GM21529 (cell line): ENCODE measurements at regions not wholly inside any gene's neighbourhood (a gene's known extent, or its start where the extent isn't known, plus 50 kb on each side); places are given as distances from the start of the nearest gene placed in this dataset.

Experiments used
- ATAC-seq: cut with Tn5 transposase; IDR thresholded peaks from one replicate; pipeline ENCODE4 v1.9.1; 2021; ENCODE audit not compliant: unreplicated experiment

DNA sequence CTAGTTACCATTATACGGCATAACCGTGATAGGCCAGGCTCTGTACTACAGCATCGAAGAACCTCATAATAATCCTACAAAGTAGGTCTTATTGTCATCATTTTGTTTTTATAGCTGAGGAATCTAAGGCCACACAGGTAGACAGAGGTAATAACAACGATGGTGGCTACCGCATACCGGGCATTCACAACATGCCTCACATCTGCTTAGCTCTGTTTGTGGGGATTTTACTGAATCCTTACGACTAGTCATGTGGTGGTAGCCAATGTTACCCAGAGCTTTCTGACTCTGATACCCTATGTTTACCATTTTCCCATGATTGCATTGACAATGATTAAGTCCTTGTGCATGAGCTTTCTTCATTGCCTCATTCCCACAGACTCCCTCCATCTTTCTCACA, 269.4 kb downstream of the TCF7L2 start:
- no peak for ATAC-seq

DNA sequence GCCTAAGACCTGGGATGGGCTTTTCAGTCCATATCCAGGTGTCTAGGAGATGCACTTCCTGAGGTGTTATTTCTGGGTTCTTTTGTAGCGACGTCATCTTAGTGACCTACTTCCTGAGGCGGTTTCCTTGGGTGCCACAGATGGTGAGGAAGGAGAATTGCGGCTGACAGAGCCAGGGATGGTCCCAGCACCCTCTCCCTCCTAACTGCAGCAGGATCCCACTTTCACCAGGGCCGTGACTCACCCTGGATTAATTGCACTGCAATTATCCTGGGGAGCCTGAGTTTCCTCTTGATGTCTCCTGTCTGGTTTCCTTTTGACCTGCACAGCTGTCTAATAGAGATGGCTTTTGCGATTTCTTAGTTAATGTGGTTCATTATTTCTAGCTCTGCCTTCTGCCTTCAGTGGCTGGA, 271.7 kb downstream of the TCF7L2 start:
- no peak for ATAC-seq

DNA sequence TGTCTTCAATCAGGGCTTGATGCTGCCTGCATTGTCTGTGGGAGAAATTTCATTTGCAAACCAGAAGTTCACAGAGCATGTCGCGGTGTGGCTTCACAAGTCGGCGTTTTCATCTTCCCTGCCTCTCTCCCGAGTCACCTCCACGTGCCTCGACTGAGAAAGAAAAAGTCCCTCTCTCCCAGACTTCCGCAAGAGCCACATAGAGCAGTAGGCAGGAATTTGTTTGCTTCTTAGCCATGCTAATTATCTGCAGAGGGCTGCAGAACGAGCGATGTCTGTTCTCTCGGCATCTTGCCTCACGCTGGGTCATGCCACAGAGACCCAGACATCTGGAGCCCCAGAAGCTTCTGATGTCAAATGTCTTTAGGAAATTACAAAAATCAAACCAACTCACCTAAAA, 272.2 kb downstream of the TCF7L2 start:
- no peak for ATAC-seq

DNA sequence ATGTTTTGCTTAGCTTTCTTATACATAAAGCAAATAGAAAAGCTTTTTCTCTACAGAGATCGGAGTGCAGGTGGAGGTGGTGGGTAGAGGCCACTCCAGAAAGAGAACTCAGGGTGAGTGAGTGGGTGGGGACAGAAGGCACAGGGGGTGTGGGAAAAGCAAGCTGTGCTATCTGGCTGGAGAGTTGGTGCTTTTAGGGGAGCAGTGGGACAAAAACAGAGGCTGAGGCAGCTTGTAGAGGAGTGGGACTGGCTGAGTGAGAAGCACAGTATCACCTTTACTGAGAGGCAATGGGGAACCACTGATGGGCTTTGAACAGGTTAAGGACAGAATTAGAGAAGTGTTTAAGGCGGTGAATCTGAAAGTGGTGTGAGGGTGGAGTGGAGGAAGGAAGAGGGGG, 275.3 kb downstream of the TCF7L2 start:
- ATAC-seq, result no peak

DNA sequence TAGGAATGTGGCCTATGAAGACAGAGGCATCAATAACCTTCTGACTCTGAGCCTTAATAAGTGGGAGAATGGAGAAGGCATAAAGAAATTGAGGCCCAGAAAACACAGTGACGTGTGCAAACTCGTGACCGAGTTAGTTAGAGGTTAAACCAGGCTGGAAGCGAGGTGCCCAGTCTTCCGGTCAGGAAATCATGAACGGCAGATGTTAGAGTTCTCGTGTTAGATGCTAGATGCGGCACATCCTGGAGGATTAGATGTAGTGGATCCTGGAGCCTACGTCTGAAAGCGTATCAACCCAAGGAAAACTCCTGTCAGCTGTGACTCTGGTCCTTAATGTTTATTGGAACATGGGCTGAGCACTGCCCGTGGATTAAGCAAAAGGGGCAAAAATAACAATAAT, 275.9 kb downstream of the TCF7L2 start:
- ATAC-seq, result no peak

DNA sequence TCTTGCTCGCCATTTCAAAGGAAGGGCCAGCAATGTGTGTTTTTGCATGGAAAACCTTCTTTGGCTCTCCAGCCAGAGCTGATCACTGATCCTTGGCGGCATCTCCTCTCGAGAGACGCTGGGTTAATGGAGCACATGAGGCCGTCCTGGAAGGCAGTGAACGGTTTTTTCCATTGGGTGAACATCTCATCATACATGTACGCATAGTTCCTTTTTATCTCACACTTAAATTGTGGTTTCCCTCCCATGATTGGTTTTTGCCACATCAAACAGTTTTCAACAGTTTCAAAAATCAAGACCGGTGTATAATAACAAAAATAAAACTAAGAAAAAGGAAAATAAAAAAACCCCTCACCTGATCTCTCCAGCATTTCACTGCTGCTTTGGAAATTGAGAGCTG, 276.4 kb downstream of the TCF7L2 start:
- ATAC-seq, result no peak

DNA sequence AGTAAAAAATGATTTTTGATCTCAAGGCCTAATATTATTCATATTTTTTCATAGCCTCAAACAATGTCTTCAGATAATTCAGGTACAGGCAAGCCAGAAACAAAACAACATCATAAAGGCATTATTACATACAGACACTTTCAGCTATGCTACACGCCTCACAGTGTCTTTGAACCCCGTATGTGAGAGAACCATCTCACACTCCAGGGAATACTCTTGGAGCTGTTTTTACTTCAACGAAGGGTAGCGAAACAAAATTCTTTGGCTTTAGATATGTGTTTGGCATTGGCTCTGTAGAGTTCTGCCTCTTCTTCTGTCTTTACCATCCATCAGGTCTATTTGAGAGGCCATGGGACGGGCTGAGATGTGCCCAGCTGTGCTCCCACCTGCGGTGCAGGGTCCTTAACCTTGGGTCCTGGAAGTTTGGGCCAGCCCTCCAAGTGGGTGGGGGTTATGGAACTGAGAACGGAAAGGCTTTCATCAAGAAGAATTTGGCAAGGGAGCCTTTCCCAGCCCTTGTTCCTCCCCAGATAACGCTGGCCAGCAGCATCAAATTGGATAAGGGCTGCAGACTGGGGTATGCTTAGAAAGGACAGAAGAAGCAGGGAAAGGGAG, 276.9 kb downstream of the TCF7L2 start:
- no peak for ATAC-seq

DNA sequence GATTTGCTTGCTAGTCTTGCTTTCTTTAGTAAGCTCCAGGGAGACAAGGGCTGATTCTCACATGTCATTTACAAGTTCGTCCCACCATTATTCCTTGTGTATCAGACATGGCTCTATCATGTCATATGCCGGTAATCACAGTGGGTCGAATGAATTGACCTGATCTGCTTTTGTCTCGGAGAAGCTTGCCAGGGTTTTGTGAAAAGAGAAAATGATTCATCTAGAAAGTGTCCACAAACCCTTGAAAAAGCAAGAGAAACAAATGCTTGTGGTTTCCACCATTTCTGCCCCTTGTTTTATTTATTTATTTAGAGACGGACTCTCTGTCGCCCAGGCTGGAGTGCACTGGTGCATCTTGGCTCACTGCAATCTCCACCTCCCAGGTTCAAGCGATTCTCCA, 278.5 kb downstream of the TCF7L2 start:
- no peak for ATAC-seq

DNA sequence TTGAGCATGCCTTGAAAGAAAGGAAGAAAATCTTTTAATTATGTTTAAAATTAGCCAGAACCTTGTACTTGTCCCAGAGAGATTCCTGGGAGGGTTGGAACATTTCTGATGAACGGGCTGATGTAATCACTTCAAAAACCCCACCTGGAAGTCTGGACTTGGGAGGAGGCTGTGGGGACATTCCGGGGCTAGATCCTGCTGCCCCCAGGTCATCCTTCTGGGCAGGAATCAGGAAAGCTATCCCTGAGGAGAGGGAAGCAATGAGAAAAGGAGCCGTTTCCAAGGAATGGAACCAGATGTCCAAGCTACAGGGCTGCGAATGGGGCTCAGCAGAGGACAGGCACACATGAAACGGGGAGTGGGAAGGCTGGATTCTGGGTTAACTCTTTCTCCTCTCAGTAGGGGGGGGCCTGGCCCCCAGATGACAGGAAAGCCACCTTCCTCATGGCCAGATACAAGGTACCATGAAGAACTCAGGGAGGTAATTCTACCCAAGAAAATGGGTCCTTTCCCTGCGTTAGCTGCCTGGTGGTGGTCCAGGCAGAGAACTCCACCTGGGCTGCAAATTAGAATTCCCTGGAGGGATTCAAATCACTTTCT, 280.1 kb downstream of the TCF7L2 start:
- ATAC-seq, result no peak

DNA sequence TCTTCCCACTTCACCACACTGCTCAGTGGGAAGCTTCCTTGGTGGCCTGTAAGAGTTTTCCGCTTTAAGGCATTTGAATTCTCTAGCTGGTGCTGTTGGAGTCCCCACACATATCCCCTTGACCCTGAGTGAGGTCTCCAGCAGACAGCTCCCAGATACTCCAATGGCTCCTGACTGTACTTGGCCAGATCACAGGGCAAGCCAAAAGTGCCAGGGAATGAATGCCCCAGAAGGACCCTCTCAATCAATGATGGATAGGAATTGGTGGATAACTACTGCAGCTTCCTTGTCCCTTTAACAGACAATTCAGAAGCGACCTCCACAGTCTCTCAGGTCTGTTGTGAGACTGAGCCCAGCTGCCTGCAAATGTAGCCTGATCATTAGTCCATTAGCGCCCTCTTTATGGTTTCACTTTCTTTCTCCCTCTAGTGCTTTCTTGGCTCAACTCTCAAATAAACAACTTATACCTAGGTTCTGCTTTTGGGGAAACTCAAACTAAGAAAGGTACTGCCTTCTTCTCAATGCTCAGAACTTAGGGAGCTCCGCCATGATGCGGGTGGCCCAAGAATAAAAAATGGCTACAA, 283.0 kb downstream of the TCF7L2 start:
- ATAC-seq, result peak; percentile 82

DNA sequence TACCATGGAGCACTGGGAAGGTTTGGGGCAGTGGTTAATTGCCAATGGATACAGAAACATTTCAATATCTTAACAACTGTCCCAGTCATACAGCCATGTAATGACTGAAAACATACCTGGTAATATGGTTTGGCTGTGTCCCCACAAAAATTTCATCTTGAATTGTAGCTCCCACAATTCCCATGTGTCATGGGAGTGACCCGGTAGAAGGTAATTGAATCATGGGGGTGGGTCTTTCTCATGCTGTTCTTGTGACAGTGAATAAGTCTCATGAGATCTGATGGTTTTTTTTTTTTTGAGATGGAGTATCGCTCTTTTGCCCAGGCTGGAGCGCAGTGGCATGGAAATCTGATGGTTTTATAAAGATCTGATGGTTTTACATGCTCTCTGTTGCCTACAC, 284.4 kb downstream of the TCF7L2 start:
- ATAC-seq, result no peak

DNA sequence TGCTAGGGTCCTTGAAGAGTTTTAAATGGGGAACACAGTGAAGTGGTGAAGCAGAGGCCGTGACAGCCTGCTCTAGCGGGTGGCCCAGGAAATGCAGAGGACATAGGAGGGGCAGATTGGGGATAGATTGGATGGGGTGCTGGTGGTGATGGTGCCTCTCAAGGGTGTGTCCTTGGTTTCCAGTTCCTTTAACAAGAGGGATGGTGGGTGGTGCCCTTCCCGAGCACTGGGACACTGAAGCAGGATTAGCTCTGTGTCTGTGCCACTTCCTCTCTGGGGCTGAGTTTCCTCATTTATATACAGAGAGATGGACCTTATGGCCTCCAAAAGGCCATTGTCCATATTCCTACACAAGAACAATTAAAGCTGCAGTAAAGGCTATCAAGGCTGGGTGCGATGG, 285.5 kb downstream of the TCF7L2 start:
- ATAC-seq, result no peak

DNA sequence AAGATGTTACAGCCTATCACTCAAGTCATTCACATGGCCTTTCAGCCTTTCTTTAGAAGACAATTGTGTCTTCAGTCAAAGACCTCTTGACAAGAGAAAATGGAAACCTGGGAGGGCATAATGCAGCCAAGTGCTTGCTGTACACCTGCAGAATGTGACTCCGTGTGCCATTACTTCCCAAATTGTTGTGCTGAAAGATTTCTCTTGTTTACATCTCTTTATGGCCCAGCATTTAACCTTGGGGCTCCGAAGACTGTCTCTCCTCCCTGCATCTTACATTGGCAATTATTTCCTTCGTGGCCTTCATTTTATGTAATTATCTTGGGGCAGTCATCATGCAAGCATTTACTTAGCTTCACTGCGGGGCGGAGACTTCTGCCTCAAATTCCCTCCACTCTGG, 287.0 kb downstream of the TCF7L2 start:
- ATAC-seq, result no peak

DNA sequence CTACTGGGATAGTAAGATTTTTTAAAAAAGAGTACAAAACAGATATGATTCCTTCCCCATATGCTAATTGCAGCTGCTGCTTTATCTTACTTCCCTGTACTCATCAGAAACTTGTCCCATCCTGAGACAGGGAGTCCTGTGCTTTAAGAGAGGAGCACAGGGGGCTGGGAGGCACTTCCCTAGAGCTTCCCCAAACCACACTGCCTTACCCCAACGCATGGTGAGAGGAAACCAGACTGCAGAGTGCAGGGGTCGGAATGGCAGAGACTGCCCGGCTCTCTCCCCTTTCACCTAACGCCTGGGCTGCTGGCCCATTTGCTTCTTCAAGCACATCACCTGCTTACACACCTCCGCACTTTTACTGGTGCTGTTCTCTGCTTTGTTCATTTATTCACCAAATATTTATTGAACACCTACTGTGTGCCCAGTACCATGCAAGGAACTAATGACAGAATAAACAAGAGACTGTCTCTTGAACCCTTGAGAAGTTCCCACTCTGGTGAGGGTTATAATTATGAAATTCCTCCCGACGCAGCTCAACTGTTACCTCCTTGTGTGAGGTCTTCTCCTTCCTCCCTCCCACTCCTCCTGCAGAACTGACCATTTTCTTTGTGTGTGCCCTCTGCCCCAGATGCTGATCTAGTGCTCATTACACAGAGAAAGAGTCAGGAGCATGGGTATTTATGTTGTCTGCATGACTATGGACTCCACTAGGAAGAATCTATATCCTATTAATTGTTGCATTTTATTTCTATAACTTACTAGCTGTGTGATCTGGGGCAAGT, 289.7 kb downstream of the TCF7L2 start:
- no peak for ATAC-seq

DNA sequence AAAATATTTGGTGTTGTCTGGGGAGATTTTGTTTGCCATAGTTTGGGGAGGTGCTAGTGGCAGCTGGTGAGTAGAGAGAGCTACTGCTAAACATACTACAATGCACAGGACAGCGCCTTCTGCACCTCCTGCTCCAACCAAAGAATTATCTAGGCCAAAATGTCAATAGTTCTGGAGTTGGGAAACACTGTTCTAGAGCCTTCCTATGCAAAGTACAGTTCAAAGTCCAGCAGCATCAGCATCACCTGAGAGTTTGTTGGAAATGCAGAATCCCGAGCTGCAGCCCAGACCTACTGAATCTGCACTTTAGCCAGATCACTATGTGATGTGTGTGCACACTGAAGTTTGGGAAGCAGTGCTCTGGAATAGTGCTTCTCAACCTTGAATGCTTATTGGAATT, 290.7 kb downstream of the TCF7L2 start:
- no peak for ATAC-seq

DNA sequence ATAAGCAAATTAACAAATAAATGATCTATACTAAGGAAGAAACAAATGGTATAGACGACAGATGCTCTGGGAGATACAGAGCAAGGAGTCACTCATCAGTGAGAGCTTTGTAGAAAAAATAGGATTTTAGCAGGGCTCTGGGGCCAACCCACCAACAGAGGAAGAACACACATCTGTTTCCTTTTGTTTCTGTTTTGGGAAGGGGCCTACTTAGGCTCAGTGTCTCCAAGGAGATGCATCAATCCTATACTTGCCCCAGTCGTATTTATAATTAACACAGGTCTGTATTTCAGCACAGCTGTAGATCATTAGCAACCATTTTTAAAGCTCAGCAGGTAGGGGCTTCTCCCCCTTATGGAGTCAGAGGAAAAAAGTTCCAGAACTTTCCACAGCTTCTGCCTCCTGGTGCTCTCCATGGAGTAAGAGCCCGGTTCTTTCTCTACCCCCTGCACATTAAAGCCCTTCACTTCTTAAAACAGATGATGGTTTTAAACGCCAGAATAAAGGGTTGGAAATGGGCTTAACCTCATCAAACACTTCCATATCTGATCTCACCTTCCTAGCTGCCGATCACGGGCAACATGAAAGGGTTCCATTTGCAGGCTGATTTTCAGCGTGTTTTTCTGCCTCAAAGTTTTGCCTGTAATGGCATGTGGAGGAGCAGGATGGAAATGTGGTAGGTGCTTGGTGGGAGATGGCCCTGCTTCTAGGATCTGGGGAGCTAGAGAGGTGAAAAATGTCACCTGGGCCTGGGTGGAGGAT, 291.7 kb downstream of the TCF7L2 start:
- ATAC-seq, result no peak

DNA sequence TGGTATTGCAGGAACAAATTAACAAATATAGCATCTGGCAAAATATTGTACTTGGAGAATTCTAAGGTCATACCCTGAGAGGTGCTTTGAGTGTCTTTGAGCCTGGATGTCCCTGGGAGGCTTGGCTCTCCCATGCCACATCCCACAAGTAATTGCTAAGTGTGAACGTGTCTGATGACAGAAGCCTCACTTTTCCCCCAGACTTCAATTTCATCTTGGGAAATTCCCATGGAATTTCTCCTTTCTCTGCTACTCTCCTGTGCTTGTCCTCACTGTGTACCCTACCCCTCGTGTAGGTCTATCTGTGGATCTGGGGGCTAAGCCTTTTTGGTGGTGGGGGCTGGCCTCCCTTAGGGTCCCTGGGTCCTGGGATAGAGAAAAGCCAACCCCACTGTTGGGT, 293.3 kb downstream of the TCF7L2 start:
- no peak for ATAC-seq

DNA sequence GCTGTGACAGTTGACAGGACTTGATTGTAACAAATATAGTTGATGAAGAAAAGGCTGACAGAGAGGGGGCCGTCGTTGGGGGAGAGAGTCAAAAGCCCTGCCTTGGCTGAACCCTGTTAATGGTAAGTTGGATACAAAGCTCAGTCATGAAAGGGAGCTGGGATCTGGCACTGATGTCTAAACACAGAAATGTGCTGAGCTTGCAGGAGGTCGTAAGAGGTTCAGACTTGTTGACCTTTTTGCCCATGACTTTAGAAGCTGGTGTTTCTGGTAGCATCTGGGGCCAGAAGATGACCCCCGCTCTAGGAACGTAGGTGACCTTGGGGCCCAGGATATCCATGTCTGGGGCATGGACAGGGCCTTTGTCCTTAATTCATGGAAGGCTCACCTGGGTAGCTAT, 294.7 kb downstream of the TCF7L2 start:
- no peak for ATAC-seq

DNA sequence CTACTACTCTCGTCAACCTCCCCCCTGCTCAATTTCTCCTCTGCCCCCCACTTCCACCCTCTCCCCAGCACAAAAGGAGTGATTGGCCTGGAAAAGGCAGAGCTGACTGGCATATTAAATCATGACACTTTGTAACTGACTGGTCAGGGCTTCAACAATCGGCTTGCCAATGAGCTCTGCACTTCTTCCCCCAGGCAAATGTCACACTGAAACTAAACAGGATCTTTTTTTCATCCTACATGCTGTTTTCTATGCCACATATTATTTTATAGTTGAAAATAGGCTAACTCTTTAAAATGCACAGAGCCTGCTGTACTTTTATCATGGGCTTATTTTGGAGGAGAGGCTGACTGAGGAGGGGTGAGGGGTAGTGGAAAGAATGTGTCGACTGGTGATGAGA, 295.2 kb downstream of the TCF7L2 start:
- no peak for ATAC-seq

DNA sequence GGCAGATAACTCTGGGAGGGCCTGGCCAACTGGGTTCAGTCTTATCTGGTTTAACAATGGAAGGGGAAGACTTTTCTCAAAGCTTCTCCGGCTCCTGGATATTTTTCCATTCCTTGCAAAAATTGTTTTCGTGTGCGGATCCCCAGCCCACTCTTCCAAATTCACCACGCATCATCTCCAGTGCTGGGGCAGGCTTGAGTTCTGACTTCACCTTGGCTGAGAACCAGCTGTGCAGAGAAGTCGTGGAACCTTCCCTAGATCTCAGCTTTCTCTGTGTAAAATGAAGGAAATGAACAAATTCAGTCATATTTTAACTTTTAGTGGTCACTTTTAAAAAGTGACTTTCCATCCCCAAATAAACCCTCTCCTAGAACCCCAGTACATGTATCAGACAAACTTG, 297.0 kb downstream of the TCF7L2 start:
- ATAC-seq, result no peak
